ENCODE measurements at regions not wholly inside any gene's neighbourhood (a gene's known extent, or its start where the extent isn't known, plus 50 kb on each side); places are given as distances from the start of the nearest gene placed in this dataset.

GRCh38 chr19:5271145-5271544 is 69.5 kb downstream of the PTPRS start:
- no peak for DNase-seq
- Histone ChIP-seq H3K4me3 (no peak overlapping the region), H3K27me3 (no peaks in the 10 kb centered on the region), H3K27ac (no peak overlapping the region), H3K9me3 (no peaks in the 10 kb centered on the region), H3K4me1 (no peaks in the 10 kb centered on the region), H3K36me3 (peaks cover 16 to 59% (median 31%) of the 10 kb centered on the region in 3 donors)
- TF ChIP-seq CTCF (IDR thresholded peaks at IDR 0.05) = no peak
- intact Hi-C loops (cut with DNase I; ENCODE audit: low total_unique reads) = no loop called here

GRCh38 chr19:5269926-5270325 is 70.7 kb downstream of the PTPRS start:
- H3K4me1 ChIP-seq = no peaks in the 10 kb centered on the region
- intact Hi-C loops (cut with DNase I; ENCODE audit: low total_unique reads) = no loop called here
- TF ChIP-seq CTCF (IDR thresholded peaks at IDR 0.05) = no peak
- no peaks in the 10 kb centered on the region for H3K9me3 ChIP-seq
- H3K27me3 ChIP-seq = no peaks in the 10 kb centered on the region
- peaks cover 16 to 57% (median 32%) of the 10 kb centered on the region in 3 donors for H3K36me3 ChIP-seq
- no peak overlapping the region for H3K27ac ChIP-seq
- DNase-seq = no peak
- H3K4me3 ChIP-seq = no peak overlapping the region

- Histone ChIP-seq H3K36me3 (peaks cover 16 to 57% (median 38%) of the 10 kb centered on the region in 3 donors), H3K4me1 (no peaks in the 10 kb centered on the region), H3K4me3 (no peak overlapping the region), H3K27me3 (no peaks in the 10 kb centered on the region), H3K27ac (no peak overlapping the region), H3K9me3 (no peaks in the 10 kb centered on the region)
- no peak for DNase-seq
- intact Hi-C loops (cut with DNase I; ENCODE audit: low total_unique reads) = no loop called here
- no peak for TF ChIP-seq CTCF (IDR thresholded peaks at IDR 0.05)
Observed at GRCh38 chr19:5269279-5269678, 71.3 kb downstream of the PTPRS start.

DNA sequence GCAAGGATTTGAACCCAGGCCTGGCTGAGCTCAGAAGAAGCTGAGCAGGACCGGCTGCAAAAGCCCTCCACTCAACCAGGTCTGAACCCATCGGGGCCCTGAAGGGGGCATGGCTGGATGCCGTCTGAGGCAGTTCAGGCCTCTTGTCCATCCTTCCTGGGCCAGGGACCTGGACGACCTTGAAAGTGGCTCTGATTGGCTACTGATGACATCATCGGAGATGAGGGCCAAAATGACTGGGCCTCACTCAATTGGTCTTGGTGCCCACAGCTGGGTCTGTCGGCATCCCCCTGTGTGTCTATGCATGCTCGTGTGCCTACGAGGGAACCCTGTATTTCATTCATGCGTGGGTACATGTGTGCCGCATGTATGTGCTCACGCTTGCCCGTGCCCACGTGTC is 71.8 kb downstream of the PTPRS start:
- H3K4me1 ChIP-seq = no peaks in the 10 kb centered on the region
- H3K9me3 ChIP-seq = no peaks in the 10 kb centered on the region
- no peak overlapping the region for H3K4me3 ChIP-seq
- no peaks in the 10 kb centered on the region for H3K27me3 ChIP-seq
- no peak for TF ChIP-seq CTCF (IDR thresholded peaks at IDR 0.05)
- peaks cover 18 to 57% (median 39%) of the 10 kb centered on the region in 3 donors for H3K36me3 ChIP-seq
- no peak overlapping the region for H3K27ac ChIP-seq
- DNase-seq = no peak
- intact Hi-C loops (cut with DNase I; ENCODE audit: low total_unique reads) = no loop called here

DNA sequence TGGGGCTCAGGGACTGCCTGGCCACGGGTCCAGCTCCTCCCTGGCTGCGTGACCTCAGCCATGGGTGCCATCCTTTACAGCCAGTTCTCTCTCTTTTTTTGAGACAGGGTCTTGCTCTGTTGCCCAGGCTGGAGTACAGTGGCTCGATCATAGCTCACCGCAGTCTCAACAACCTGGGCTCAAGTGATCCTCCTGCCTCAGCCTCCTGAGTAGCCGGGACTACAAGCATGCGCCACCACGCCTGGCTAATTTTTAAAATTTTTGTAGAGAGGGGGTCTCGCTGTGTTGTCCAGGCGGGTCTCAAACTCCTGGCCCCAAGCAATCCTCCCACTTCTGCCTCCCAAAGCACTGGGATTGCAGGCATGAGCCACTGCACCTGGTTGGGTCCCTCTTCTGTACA is 75.4 kb downstream of the PTPRS start:
- intact Hi-C loops (cut with DNase I; ENCODE audit: low total_unique reads) = no loop called here
- no peak overlapping the region for H3K27ac ChIP-seq
- H3K27me3 ChIP-seq = no peaks in the 10 kb centered on the region
- H3K4me1 ChIP-seq = no peaks in the 10 kb centered on the region
- no peaks in the 10 kb centered on the region for H3K9me3 ChIP-seq
- no peak for TF ChIP-seq CTCF (IDR thresholded peaks at IDR 0.05)
- no peak for DNase-seq
- peaks cover 12 to 59% (median 41%) of the 10 kb centered on the region in 3 donors for H3K36me3 ChIP-seq
- no peak overlapping the region for H3K4me3 ChIP-seq

- H3K27me3 ChIP-seq = no peaks in the 10 kb centered on the region
- H3K27ac ChIP-seq = no peak overlapping the region
- no peaks in the 10 kb centered on the region for H3K9me3 ChIP-seq
- H3K36me3 ChIP-seq = peaks cover 12 to 65% (median 49%) of the 10 kb centered on the region in 3 donors
- no peak for TF ChIP-seq CTCF (IDR thresholded peaks at IDR 0.05)
- H3K4me1 ChIP-seq = no peaks in the 10 kb centered on the region
- H3K4me3 ChIP-seq = no peak overlapping the region
- intact Hi-C loops (cut with DNase I; ENCODE audit: low total_unique reads) = no loop called here
- no peak for DNase-seq
Observed at GRCh38 chr19:5264453-5264852, 76.2 kb downstream of the PTPRS start.
